GM12873 (cell line): ENCODE measurements at regions not wholly inside any gene's neighbourhood (a gene's known extent, or its start where the extent isn't known, plus 50 kb on each side); places are given as distances from the start of the nearest gene placed in this dataset.

ENCODE experiments used
- CTCF ChIP-seq: IDR thresholded peaks from 2 replicates; pipeline ENCODE4 v1.5.1; 2012; ENCODE audit warnings: low read depth, mild to moderate bottlenecking, moderate library complexity, low read length, control low read depth; ENCODE audit not compliant: insufficient read depth; ENCODE audit errors: missing control alignments

- TF ChIP-seq CTCF, result no peak
Observed at GRCh38 chr6:165826487-165827189, 163.6 kb upstream of the PDE10A start.

DNA sequence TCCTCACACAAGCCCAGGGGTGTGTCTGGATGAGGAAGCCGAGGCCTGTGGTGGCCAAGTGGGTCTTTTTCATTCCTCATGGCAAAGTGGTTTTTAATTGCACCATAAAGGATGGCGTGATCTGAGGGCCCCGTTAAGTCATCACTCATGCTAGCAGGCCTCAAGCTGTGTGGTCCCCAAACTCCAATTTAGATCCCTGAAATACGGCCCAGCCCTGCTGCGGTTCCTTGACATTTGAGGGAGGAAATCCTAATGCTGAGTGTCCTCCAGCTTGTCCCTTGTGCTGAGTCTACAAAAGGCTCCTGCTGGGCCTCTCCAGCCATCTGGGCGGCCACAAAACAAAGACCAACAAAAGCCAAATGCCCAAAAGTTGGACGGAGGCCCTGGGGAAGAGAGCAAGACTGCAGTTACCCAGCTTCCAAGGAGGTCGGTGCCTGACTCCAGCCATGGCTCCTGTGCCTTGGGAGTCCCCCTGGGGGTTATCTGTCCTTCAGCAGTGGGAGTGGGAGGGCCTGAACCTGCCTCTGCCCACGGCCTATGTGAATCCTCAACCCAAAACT lies 162.3 kb upstream of the PDE10A start:
- no peak for TF ChIP-seq CTCF

DNA sequence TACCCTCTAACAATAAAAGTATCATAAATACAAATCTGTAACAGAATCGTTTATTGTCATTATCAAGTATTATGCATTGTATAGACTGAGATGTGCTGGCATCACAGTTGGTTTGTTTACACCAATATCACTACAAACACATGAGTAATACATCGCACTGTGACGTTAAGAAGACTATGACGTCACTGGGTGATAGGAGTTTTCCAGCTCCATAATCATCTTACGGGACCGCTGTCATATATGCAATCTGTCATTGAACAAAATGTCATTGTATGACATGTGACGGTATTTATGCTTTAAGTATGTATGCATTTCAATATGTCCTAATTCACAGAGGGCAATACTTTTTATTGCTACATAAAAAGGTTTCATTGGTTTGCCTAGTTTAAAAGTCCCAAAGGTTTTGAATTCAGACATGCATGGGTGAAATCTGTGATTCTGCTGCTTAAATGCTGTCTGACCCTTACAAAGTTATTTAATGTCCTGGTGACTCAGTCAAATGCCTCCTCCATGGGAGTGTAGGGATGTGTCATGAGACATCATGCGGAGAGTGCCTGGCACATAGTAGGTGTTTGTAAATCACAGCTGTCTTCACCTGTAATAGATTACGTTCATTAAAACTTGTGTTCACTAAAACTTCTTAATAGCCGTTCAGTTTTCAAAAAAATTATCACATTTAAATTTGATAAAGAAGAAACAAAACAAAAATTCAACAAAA lies 160.7 kb upstream of the PDE10A start:
- no peak for TF ChIP-seq CTCF

DNA sequence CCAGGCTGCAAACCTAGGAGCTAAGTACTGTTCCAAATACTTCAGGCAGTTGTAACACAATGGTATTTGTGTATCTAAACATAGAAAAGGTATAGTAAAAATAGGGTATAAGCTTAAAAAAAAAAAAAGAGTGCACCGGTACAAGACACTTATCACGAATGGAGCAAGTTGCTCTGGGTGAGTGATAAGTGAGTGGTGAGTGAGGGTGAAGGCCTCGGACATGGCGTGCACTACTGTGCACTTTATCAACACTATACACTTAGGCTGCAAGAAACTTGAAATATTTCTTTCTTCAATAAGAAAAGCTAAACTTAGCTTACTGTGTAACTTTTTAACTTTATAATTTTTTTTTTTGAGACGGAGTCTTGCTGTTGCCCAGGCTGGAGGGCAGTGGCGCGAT lies 159.5 kb upstream of the PDE10A start:
- no peak for TF ChIP-seq CTCF

- no peak for TF ChIP-seq CTCF
Observed at GRCh38 chr6:165821754-165822153, 158.7 kb upstream of the PDE10A start.

GRCh38 chr6:165820934-165821333 lies 157.9 kb upstream of the PDE10A start:
- TF ChIP-seq CTCF, result no peak

DNA sequence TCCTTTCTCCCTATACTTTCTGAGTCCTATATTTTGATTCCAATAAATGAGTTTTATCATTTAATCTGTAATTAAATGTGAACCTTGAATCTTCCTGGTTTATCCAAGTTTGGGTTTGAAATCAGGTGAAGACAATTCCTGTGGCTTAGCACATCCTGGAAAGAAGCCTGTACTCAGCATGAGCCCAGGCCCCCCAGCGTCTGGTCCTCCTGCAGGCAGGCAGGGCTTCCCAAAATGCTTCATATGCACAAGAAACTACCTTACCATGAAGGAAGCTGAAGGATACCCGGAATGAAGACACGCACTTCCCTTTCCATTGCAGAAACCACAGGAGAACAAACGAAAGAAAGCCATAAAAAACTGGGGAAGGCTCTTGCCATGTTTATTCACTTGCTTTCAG lies 157.4 kb upstream of the PDE10A start:
- TF ChIP-seq CTCF, result no peak
